HG02852 (cell line): ENCODE measurements at regions not wholly inside any gene's neighbourhood (a gene's known extent, or its start where the extent isn't known, plus 50 kb on each side); places are given as distances from the start of the nearest gene placed in this dataset.

Source experiments
- ATAC-seq: cut with Tn5 transposase; IDR thresholded peaks from one replicate; pipeline ENCODE4 v1.9.1; 2021; ENCODE audit warnings: mild to moderate bottlenecking, moderate library complexity; ENCODE audit not compliant: unreplicated experiment

- no peak for ATAC-seq
These were observed 275.5 kb downstream of the FAM43A start for GRCh38 chr3:194961149-194961548.

GRCh38 chr3:194961571-194961970 is 275.9 kb downstream of the FAM43A start:
- ATAC-seq, result no peak

- no peak for ATAC-seq
These were observed 276.4 kb downstream of the FAM43A start for GRCh38 chr3:194962056-194962455.

GRCh38 chr3:194964809-194965208 is 279.1 kb downstream of the FAM43A start:
- no peak for ATAC-seq

GRCh38 chr3:194967151-194968117 is 281.8 kb downstream of the FAM43A start:
- no peak for ATAC-seq

GRCh38 chr3:194970066-194970465 is 284.4 kb downstream of the FAM43A start:
- no peak for ATAC-seq

GRCh38 chr3:194971009-194971408 is 285.3 kb downstream of the FAM43A start:
- ATAC-seq, result no peak

GRCh38 chr3:194971965-194972364 is 286.3 kb downstream of the FAM43A start:
- ATAC-seq, result no peak

GRCh38 chr3:194972641-194973040 is 287.0 kb downstream of the FAM43A start:
- ATAC-seq, result no peak

GRCh38 chr3:194973366-194974000 is 287.8 kb downstream of the FAM43A start:
- no peak for ATAC-seq

GRCh38 chr3:194974468-194975135 is 288.9 kb downstream of the FAM43A start:
- no peak for ATAC-seq

GRCh38 chr3:194976049-194976451 is 290.4 kb downstream of the FAM43A start:
- no peak for ATAC-seq

- no peak for ATAC-seq
These were observed 291.2 kb downstream of the FAM43A start for GRCh38 chr3:194976874-194977273.

GRCh38 chr3:194977356-194977755 is 291.7 kb downstream of the FAM43A start:
- ATAC-seq, result no peak

GRCh38 chr3:194979173-194979572 is 291.8 kb downstream of the XXYLT1 start:
- ATAC-seq, result no peak

GRCh38 chr3:194982472-194982871 is 288.5 kb downstream of the XXYLT1 start:
- ATAC-seq, result no peak

- no peak for ATAC-seq
These were observed 287.8 kb downstream of the XXYLT1 start for GRCh38 chr3:194983121-194983520.

- ATAC-seq, result no peak
These were observed 287.3 kb downstream of the XXYLT1 start for GRCh38 chr3:194983620-194984019.

- ATAC-seq, result no peak
These were observed 286.9 kb downstream of the XXYLT1 start for GRCh38 chr3:194984066-194984465.

- ATAC-seq, result no peak
These were observed 286.3 kb downstream of the XXYLT1 start for GRCh38 chr3:194984622-194985021.

- ATAC-seq, result no peak
These were observed 285.9 kb downstream of the XXYLT1 start for GRCh38 chr3:194985031-194985578.
